ENCODE measurements at regions not wholly inside any gene's neighbourhood (a gene's known extent, or its start where the extent isn't known, plus 50 kb on each side); places are given as distances from the start of the nearest gene placed in this dataset.

- DNase-seq (ENCODE audit: low read depth in 2 of 2) = no peak
- no peak overlapping the region for H3K4me3 ChIP-seq (replicated peaks in 1 of 2; ENCODE audit: low read depth in 2 of 2, low read length in 2 of 2)
- no peak for TF ChIP-seq CTCF (IDR thresholded peaks at IDR 0.05; ENCODE audit: low read depth, low read length)
These were observed 488.9 kb upstream of the FAT1 start for GRCh38 chr4:187212446-187213080.

DNA sequence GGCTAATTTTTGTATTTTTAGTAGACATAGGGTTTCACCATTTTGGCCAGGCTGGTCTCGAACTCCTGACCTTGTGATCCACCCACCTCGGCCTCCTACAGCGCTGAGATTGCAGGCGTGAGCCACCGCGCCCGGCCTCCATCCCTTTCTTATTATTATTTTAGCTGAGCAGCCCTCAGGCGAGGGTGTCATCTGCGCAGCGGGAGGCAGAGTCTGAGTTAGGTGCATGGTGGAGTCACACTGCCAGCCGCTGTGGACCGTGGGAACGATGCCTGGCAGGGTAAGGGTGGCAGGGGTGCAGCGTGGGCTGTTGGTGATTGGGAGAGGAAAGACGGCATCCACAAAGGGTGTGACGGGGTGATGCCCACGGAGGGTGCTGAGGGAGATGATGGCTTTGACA, 491.8 kb upstream of the FAT1 start:
- TF ChIP-seq CTCF (IDR thresholded peaks at IDR 0.05; ENCODE audit: low read depth, low read length) = no peak
- no peak for DNase-seq (ENCODE audit: low read depth in 2 of 2)
- no peak overlapping the region for H3K4me3 ChIP-seq (replicated peaks in 1 of 2; ENCODE audit: low read depth in 2 of 2, low read length in 2 of 2)

DNA sequence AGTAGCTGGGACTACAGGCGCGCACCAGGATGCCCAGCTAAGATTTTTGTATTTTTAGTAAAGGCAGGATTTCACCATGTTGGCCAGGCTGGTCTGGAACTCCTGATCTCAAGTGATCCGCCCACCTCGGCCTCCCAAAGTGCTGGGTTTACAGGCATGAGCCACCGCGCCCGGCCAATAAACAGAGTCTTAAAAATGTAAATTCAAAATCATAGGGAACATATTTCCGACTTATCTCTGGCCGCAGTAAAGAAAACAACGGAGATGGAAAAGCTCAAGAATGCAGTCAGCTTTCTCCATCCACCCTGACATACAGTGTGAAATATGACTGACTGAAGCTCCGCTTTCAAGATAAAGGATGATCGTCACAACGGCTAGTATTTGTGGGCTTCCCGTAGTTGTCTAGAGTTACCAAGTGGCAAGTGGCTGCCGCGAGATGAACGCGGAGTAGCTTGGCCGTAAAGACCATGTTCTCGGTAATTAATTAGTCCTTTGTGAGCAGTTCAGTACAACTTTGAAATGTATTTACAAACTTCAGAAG, 495.1 kb upstream of the FAT1 start:
- no peak overlapping the region for H3K4me3 ChIP-seq (replicated peaks in 1 of 2; ENCODE audit: low read depth in 2 of 2, low read length in 2 of 2)
- no peak for TF ChIP-seq CTCF (IDR thresholded peaks at IDR 0.05; ENCODE audit: low read depth, low read length)
- DNase-seq (ENCODE audit: low read depth in 2 of 2) = peak in 1 of 2 donors; percentile 1

DNA sequence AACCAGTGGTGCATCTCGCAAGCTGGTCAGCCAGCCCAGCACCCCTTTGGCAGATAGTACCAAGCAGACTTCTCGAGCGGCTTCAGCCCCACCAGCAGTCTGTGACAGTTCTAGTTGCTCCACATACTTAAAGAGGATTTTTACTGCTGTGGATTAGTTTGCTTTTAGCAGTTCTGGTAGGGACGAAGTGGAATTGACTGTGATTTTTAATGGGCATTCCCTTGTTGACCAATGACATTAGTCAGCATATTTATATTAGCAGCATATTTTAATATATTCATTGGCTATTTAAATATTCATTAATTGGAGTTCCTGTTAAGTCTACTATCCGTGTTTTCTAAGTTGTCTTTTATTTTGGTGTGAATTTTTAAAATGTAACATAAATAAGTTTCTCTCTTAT, 500.9 kb upstream of the FAT1 start:
- no peak for DNase-seq (ENCODE audit: low read depth in 2 of 2)
- no peak for TF ChIP-seq CTCF (IDR thresholded peaks at IDR 0.05; ENCODE audit: low read depth, low read length)
- H3K4me3 ChIP-seq (replicated peaks in 1 of 2; ENCODE audit: low read depth in 2 of 2, low read length in 2 of 2) = no peak overlapping the region

DNA sequence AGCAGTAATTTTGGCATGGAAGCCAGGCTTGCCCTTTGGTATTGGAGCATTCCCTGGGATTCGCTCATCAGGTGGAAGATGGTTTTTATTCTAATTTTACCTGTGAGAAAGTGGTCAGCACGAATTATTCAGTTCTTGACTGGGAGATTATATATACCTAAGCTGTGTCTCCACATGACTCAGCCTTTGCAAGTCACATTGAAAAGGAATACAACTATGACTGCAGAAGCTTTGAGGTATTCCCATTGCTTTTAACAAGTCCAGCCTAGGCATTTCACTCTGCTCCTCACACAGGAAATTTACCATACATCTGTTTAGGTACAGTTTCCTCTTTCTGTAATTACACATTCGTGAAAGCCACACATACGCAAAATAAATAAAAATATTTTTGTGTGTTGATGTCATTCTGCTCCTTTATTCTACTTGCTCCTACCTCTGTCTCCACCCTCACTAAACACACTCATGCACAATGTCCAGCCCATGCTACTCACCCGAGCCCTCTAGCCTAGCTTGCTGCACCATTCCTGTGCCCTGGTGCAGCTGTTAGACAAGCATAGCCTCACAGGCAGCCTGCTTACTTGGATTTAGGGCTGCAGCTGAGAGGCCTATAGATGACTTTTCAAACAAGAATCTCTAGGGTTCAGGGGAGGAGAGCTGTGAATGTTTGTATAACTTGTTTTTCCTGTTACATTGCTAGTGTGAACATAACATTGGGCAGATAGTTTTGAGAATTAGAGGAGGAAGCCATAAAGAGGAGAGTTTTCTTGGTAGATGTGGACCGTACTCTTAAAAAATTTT, 504.4 kb upstream of the FAT1 start:
- DNase-seq (ENCODE audit: low read depth in 2 of 2) = no peak
- H3K4me3 ChIP-seq (replicated peaks in 1 of 2; ENCODE audit: low read depth in 2 of 2, low read length in 2 of 2) = no peak overlapping the region
- TF ChIP-seq CTCF (IDR thresholded peaks at IDR 0.05; ENCODE audit: low read depth, low read length) = no peak

DNA sequence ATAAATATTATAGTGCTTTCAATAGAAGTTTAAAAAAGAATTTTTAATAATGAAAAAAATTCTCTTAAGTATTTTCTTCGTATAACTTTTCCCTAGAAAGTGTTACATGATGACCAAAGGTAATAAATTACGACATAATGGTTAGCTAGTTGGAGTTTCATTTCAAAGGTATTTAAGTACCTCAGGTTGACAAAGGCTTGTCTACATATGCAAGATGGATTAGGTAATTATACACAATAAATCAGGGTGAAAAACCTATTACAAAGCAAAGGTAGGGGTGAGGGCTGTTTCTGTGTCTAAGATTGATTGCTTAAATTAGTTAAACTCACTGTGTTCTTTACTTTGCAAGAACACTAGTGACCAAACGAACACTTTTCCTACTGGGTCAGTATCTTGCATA, 508.5 kb upstream of the FAT1 start:
- no peak for TF ChIP-seq CTCF (IDR thresholded peaks at IDR 0.05; ENCODE audit: low read depth, low read length)
- DNase-seq (ENCODE audit: low read depth in 2 of 2) = no peak
- no peak overlapping the region for H3K4me3 ChIP-seq (replicated peaks in 1 of 2; ENCODE audit: low read depth in 2 of 2, low read length in 2 of 2)

All from cardiac fibroblast (primary cell).